HG03354 (cell line): ENCODE measurements at regions not wholly inside any gene's neighbourhood (a gene's known extent, or its start where the extent isn't known, plus 50 kb on each side); places are given as distances from the start of the nearest gene placed in this dataset.

Experiments used
- ATAC-seq: cut with Tn5 transposase; IDR thresholded peaks from one replicate; pipeline ENCODE4 v1.9.1; 2021; ENCODE audit warnings: mild to moderate bottlenecking; ENCODE audit not compliant: unreplicated experiment, poor library complexity, severe bottlenecking

GRCh38 chr2:67242456-67242855, 154.7 kb upstream of the ETAA1 start:
- ATAC-seq = no peak

GRCh38 chr2:67243919-67244318, 153.2 kb upstream of the ETAA1 start:
- ATAC-seq = no peak

GRCh38 chr2:67246791-67247190, 150.3 kb upstream of the ETAA1 start:
- ATAC-seq = no peak

GRCh38 chr2:67251741-67252140, 145.4 kb upstream of the ETAA1 start:
- ATAC-seq = no peak

DNA sequence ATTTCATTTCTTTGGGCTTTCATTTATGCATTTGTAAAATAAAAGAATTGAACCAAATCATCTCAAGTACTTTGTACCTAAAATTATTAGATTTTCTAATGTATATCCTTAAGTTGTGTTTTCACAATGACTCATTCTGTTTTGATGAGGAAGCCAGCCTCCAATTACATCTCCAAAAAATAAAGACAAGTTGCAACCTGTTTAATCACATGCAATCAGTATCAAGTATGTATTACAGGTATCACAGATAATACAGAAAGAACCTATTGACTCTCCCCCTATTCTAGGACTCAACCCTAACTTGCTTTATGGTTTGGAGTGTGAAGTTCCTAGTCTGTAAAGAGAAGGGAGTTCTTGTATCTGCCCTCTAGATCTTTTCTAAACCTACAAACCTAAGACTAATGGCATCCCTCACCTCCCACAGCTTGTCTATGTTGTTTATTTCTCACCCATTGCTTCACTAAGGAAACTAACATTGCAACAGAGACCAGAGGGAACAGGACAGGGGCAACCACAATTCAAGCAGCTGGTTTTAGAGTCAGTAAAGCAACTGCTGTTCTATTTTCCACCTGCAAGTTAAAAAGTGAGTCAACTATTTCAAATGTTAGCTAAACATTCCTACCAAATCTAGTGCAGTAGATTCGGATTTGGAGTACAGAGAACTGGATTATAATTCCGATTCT, 141.1 kb upstream of the ETAA1 start:
- ATAC-seq = no peak

DNA sequence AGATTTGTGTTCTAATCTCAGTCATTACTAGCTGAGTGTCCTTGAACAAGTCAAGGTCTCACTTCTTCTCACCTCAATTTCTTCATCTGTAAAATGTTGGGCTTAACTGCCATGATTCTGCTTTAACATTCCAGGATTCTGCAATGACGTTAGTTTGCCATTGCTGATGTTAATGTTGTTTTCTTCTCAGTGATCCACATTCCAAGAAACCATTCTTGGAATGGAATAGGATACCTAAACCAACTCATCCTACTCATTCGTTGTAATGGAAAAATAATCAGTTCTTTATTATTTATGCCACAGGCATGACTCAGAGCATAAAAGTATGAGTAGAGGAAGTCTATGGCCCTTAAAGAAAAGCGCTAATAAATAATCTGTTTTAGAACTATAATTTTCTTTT, 140.2 kb upstream of the ETAA1 start:
- no peak for ATAC-seq

- ATAC-seq = no peak
These were observed 139.0 kb upstream of the ETAA1 start for GRCh38 chr2:67258122-67258521.

DNA sequence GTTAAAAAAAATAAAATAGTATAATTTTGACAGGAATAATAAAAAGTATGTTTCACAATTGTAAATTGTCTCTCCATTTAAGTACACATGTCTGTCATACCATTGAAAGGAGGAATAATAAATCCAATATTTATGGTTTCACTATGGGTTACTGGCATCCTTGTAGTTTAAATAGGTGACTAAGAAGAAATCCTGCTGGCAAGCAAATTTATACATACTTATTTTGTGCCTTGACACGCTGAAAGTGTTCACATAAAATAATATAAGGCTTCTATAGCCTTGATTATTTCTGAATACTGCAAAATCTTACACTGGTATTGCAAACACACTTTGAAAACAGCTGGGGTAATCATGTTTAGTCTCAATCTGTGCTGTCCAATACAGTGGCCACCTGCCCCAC, 138.3 kb upstream of the ETAA1 start:
- no peak for ATAC-seq

DNA sequence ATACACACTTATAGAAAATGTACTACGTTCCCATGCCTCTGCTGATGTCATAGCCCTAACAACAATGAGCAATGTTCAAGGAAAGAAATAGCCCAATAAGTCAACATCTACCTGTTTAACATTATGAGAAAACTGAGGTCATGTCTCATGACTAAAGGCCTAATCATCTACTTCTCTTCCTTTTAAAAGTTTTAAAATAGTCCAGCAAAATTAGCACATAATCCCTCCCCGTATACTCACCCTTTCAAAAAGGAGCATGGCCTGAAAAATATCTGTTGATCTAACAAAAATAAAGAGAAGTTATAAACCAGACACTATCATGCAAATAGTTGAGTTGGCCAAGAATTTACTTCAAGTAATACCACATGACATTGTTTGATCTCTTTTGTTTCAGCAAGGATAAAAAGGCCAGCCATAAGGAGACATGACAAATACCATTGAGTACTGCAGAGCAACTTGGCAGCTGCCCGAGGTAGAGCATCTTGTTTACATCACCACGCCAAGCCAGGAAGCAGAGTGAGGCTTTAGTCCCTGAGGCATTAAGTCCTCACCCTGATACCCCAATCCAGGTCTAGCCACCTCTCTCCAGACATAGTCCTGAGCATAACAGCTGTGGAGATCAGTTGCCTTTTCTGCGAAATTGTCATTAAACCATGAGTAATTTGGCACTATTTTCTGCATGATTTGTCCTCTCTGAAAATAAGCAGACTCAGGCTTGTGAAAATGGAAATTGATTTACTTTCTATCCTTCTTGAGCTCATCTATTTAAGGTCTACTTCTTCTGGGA, 137.4 kb upstream of the ETAA1 start:
- ATAC-seq = no peak

GRCh38 chr2:67260343-67261277, 136.5 kb upstream of the ETAA1 start:
- ATAC-seq = no peak

- ATAC-seq = no peak
These were observed 129.9 kb upstream of the ETAA1 start for GRCh38 chr2:67267241-67267640.

GRCh38 chr2:67268797-67269196, 128.3 kb upstream of the ETAA1 start:
- no peak for ATAC-seq

GRCh38 chr2:67272195-67272594, 124.9 kb upstream of the ETAA1 start:
- ATAC-seq = no peak

DNA sequence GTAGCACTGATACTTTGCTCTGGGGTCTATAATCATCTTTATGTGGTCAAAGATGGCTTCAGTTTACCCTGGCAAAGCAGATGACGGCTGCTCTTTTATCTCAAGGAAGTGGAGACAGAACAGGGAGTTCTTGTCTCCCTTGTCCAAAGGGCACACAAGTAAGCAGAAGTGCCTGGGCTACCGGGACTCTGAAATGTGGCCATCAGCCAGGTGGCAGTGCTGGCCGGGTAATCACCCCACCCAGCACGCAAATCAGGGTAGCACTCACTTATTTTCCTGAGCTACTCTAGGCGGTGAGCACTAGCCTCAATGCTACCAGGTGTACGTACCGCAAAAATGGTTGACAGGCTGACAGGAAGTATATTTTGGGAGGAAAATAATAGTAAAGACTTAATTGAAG, 119.7 kb upstream of the ETAA1 start:
- ATAC-seq = no peak

DNA sequence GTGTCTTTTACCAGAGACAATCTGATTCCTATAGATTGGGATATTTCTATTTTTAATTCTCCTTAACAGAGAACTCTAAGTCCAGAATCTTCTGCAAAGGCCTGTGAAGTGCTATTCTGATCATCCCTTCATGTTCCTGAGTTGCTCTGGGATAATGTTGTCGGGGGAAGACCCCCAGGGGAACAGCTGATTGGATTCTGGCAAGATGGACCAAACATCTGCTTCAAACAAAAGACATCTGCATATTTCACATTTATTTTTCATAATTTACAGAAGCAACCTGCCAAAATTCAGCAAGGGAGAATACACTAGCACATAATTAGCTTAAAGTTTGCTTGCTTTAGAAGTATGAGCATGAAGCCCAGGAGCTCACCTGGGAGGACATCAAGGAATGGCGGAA, 116.0 kb upstream of the ETAA1 start:
- ATAC-seq = no peak

- no peak for ATAC-seq
These were observed 113.5 kb upstream of the ETAA1 start for GRCh38 chr2:67283641-67284040.

GRCh38 chr2:67286981-67287759, 110.0 kb upstream of the ETAA1 start:
- no peak for ATAC-seq

DNA sequence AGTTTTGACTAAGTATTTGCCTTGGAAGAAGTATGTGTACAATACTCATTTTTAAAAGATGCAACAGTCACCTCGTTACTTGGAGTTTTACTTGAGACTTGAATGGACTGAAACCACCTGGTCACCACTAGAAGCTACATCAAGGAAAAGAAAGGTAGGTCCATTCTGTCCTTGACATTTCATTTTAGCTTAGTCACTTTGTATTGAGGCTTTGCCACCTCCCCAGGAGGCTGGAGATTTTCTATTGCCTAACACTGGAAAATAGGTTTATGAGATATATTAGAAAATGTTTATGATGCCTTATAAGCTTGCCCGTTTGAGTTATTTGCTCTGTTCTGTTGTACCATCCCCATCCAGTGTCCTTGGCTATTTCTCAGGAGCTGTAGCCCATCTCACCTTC, 107.9 kb upstream of the ETAA1 start:
- no peak for ATAC-seq

- ATAC-seq = no peak
These were observed 107.2 kb upstream of the ETAA1 start for GRCh38 chr2:67289921-67290371.
